Hematopoietic multipotent progenitor cell treated with erythropoietin and hydrocortisone succinate and interleukin-3 and kit ligand, for 8 days (in vitro differentiated cells): ENCODE measurements at regions not wholly inside any gene's neighbourhood (a gene's known extent, or its start where the extent isn't known, plus 50 kb on each side); places are given as distances from the start of the nearest gene placed in this dataset.
"Not testable (repeated sequence)": the region's sequence is repeated elsewhere in the genome, so short reads cannot be mapped to it uniquely, and the experiment has no call there.

Experiments
- DNase-seq: peaks from one replicate; pipeline ENCODE4 v3.0.0-alpha.2; 2015

DNA sequence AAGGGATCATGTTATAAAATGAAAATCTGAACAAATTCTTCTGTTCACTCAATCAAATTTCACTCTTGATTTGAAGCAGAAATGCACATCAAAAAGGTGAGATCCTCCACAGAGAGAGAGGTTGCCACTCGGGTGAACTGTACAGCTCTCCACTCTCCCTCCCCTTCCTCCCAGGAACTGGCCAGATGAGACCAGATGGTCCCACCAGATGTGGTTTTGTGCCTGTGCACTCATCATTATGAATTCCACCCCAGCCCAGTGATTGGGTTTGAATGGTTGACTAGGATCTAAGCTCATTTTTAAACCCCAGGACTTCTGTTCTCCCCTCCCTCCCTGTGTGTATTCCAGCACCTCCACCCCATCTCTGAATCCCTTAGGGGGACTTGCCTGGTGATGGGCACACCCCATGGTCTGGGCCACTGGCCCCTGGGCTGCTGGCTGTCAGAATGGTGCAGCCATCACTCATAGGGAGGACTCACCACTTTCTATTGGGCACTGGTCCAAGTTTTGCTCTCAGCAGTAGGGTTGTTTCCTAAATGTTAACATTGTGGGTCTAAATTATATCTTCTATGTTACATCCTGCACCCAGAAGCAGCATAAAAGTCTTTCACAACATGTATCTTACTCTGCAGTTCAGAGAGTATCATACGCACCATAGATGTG lies 393.1 kb downstream of the TNS3 start:
- peak; percentile 20 for DNase-seq

DNA sequence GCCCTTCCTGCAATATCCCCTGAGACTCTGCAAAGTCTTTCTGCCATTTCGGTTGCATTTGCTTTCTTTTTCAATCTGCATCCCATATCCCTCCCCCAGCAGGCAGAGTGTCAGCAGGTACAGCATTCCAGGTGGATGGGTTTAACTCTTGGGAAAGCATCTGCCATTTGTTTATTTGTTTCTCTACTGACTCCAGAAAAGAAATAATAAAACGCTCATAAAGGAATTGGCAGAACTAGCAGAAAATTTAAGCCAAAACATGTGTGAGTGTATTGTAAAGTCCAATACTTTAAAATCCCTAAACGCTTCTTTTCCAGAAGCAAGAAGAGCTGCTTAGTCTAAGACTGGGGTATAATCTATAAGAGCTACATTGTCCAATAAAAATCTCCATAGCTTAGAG lies 393.8 kb downstream of the TNS3 start:
- no peak for DNase-seq

DNA sequence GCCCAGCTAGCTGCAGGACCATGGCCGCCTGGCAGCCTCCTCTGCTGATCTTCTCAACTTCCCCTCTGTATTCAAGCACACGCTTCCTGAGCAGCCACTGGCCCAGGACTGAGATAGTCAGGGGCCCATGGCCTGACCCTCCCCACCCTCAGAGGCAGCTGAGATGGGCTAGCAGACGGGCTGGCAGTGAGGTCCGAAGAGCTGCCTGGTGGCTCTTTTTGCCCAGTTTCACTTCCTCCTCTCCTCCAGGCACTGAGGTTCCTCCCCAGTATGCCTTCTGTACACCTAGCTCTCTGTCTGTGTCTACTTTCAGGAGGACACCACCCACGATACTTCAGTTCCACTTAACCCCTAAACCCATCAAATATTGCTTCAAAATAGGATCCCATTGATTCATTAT lies 395.6 kb downstream of the TNS3 start:
- DNase-seq, result no peak

DNA sequence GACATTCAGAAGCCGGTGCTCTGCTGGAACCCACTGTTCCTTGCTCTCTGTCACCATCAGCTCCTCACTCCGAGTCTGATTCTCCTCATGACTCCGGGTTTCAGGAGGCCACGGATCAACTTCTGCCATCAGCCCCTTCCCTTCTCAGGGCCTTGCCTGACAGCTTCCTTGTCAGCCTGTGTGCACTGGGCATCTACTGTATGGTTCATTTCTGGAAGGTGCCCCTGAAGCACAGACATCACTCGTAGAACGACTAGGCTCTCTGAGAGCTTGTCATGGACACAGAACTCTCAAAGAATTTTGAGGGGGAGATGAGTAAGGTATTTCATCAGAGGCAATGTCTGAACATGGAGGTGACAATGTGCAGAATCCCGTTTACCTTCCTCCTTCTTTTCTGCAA lies 396.1 kb downstream of the TNS3 start:
- DNase-seq, result no peak

DNA sequence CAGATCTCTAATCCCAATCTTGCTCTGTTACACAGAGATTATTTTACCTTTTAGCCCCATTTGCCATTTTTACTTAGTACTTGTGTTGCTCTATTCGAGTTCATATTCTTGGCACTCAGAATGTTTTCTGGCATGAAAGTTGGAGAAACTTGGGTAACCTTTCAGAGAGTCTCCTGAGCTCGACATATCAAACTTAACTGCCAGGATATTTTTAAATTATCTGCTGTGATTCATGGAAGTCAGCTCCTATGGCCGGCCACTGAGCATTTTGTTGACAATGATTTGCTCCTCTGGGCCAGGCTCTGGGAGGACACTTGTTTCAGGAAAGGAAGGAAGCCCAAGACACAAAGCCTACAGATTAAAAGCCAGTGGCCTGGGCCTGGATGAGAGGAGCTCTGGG lies 396.7 kb downstream of the TNS3 start:
- no peak for DNase-seq

DNA sequence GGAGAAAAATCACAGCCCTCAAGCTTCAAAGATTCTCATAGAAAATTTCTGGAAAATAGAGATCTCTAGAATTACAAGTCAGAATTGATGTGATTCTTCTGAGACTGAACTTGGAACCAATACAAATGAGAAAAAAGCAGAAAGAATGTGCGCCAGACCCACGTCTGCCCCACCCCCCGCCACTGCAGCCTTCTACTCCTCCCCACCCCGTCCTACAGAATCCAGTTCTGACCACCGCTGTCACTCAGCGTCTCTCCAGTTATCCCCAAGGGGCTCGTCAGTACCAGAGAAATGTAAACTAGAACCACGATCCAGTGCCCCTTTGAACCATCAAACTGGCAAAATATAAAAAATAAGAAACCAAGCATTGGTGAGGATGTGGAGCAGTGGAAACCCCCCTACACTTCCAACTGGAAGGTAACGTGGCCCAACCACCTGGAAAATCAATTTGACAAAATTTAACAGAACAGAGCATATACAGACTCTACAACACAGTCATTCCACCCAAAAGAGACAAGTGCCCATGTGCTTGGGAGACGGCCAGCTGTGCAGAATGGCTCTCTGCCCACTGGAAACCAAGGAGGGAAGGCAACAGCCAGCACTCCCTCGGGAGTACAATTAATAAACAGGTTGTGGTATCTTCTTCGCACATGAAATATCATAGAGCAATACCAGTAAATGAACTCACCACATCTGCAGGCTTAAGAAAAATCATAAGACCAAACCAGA lies 397.9 kb downstream of the TNS3 start:
- no peak for DNase-seq

DNA sequence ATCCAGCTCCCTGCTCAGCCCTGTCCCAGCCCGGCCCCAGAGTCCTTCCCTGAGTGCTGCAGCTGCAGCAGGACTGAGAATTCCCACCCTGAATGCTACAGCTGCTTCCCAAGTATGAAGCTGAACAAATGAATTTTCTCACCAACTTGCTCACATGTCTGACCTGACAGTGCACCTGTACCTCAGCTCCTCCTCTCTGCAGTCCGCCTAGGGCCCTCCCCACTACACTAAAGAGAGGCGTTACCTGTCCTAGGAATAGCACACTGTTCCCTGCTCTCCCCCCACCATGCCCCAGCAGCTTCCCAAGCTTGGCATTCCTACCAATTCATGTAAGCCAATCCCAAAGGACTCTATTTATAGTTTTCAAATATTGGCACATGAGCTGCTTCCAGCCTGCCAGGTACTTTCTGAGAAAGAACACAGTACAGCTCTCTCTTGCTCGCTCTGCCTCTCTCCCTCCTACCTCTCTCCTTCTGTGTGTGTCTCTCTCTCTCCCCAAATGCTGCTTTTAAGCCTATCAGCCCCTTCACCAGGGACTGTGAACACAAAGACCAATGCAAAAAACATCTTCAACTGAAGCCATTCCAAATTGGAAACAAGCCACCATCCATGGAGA lies 400.1 kb downstream of the TNS3 start:
- DNase-seq, result no peak

DNA sequence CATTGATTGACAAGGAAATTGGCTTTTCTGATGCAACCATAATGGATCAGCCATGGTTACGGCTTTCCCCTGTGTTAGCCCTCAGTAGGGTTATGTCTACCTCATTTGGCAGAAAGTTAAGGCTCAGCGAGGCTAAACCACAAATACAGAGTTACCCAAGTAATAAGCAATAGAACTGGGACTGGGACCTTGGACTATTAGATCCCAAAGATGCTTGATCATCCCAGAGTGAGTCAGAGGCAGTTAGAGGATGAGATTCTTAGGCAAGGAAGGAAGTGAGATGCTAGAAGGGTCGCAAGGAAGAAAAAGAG lies 401.4 kb downstream of the TNS3 start:
- no peak for DNase-seq

DNA sequence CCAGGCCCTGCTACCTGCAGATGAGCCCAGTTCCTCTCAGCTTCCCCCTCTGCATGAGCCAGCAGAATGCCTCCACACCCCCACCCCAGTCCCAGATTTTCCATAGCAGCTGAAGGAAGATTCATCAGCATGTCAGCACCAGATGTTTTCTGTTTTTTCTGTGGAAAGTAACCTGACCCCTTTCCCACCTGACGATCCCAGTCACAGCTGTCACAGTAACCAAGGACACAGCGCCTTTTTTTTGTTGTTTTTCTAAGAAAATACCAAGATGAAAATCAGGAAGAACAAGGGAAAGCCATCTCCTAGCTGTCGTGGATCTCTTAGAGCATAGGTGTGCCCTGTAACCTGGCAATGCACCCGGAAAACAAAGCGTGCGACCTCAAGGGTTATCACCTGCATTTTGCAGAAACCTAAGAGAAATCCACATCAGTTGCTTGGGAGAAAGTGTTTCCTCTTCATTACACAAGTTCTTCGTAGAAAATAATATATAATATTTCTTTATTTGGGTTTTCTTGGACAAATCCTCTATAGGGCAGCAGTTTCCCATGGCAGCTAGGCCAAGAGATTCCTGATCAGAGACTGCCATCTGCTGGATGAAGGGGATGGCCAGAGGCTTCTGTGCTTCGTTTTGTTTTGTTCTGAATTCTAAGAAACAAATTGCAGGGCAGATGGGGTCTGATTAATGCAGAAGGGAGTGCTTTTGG lies 401.9 kb downstream of the TNS3 start:
- peak; percentile 62 for DNase-seq

DNA sequence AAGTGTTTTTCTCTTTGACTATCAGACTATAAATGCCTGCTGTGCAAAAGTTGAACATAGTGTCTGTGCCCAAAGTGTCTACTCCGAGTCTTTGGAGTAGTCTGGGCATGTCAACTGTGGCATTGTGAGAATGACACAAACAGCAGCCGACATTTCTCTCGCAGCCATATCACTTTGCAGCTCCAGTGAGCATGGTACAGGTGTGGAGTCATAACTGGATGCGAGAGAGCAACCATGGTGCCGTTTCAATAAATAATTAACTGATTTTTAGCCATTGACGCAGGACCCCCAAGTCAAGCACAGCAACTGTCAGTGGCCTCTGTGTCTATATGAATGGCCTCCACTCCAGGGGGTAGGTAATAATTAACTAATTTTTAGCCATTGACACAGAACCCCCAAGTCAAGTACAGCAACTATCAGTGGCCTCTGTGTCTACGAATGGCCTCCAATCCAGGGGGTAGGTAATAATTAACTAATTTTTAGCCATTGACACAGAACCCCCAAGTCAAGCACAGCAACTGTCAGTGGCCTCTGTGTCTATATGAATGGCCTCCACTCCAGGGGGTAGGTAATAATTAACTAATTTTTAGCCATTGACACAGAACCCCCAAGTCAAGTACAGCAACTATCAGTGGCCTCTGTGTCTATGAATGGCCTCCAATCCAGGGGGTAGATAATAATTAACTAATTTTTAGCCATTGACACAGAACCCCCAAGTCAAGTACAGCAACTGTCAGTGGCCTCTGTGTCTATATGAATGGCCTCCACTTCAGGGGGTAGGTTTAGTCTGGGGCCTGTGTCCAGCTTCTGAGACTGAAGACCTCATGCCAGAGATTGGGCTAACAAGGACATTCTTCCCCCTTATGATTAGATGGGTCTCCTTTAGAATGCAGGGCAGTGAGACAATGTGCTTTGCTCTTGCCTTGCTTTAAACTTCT lies 409.0 kb downstream of the TNS3 start:
- not testable (repeated sequence) for DNase-seq

DNA sequence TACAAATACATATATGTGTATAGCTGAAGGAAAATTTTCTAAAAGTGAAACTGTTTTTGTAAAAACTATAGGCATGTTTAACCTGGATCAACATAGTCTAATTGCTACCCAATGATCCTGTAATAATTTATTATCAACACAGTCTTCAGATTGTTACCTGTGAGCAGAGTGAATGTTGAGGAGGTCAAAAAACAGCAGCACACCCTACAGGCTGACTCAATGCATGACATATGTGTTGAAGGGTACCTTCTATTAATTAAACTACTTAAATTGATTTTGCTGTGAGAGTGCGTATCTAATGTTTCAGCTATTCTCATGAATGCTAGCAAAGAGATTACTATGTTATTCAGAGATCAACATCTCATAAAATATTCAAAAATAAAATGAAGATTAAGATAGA lies 411.4 kb downstream of the TNS3 start:
- DNase-seq, result no peak

DNA sequence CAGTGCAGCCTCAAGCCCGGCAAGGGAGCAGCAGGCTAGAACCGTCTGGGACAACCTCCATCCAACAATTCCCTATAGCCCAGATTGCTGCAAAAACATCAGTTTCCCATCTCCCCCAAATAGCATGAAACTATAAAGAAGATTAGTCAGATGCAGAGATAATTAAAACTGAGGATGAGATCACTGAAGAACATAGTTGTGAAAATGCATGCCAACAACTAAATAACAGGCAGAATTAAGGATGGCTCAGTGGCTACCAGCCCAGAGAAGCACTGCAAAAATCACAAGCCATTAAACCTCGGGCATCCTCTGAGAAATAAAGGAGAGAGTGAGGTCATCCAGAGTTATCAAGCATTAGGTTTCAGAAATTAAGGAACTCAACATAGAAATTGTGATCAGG lies 427.1 kb downstream of the TNS3 start:
- no peak for DNase-seq

DNA sequence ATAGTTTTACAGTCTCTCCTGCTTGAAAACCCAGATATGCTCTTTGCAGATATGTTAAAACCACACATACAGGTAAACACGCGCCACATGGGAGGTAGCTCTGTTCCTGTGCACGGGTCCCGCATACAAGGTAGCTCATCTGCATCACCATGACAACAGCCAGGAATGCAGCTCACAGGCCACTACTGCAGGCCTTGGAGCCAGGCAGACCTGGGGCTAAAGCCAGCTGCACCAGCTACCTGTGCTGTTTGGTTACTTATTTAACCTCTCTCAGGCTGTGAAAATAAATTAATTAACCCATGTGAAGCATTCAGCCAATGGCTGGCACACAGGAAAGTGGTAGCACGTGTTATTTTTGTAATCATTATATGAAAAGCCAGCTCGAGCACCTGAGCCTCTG lies 428.3 kb downstream of the TNS3 start:
- no peak for DNase-seq

DNA sequence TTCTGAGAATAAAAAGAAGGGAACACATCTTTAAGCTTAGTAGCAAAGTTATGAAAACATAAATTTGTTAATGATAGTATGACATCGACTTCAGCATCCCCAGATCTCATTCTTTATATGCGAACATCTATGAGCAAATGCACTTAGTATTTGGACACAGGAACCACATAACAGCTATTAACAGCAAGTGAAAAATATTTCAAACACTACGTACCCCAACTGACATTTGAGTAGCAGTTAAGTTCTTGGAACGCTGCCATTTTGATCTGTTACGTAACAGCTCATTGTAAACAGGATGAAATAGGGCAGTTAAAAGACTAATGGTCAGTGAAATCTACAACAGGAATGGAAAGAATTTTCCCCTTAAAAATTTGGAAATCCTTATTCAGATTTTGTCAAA lies 428.9 kb downstream of the TNS3 start:
- peak; percentile 27 for DNase-seq

DNA sequence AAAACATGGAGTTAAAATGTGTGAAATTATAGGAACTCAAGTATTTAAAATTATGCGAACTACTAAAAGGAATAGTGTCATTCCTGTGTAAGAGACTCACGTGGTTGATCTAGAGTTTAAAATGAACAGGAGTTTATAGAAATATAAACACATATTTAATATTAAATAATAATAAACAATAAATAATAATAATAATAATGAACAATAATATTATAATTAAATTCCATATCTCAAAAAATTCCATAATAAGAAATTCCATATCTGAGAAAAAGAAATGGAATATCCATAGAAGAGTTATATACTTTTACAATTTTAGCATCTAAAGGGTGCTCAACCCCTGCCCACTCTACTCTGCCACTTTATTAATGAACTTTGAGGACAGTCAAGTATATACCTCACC lies 429.6 kb downstream of the TNS3 start:
- no peak for DNase-seq

DNA sequence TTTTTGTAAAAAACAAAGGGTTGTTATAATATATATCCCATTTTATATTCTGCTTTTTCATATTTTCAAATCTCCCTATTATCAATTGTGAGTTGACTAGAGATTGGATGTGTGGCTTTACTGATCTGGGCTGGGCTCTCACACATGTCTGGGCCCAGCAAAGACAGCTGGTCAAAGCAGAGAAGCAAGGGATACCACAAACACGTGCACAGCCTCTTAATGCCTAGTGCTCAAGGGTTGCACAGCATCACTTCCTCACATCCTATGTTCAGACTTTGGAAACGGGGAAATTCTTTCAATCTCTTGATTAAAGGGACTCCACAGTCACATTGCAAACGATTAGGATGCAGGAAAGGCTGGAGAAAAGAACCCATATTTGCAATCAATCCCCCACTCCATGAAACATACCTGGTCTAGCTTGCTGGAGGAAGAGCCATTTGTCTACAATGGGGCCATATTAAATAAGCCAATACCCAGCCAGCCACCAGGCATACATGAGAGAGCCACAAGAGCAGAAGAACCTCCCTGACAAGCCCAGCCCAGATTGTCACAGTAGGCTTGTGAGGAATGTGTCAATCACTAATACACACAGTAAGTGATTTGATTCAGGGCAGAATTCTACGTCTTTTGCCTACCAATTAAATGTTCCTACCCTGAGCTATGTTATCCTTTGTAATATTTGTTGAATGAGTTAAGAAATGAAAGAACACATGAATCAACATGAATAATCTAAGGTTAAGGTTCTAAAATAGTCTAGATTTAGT lies 431.2 kb downstream of the TNS3 start:
- DNase-seq, result no peak

DNA sequence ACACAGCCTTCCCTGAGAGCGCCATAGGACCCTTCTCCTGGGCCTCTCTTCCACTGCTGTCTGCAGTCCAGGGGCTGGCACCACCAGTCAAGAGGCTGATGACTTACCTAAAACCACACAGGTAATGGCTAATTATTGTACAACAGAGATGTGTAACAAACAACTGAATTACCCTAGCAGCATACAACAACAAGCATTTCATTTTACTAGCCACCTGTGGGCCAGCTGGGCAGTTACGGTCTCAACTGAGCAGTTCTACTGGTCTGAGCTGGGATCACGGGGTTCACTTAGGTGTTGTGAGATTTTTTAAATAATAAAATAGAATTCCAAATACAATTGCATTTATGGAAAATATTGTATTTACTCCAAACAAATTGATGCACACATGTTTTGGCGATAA lies 431.9 kb downstream of the TNS3 start:
- DNase-seq, result no peak

DNA sequence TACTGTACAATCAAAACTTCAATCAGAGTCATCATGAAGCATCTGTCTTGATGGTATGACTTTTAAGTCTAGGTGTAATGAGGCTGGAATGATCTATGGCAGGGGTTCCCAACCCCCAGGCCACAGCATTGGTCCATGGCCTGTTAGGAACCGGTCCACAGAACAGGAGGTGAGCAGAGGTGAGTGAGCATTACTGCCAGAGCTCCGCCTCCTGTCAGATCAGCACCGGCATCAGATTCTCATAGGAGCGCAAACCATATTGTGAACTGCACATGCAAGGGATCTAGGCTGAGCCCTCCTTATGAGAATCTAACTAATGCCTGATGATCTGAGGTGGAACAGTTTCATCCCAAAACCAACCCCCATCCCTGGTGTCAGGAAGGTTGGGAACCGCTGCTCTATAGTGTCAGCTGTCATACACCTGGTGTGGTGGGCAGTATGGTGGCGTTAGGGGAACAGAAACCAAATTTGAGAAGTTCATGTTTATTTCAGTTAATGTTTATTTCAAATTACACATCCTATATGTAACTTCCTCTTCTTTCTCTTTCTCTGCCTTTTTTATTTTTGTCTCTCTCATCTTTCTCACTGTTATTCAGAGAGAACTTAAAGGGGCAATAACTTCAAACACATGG lies 432.6 kb downstream of the TNS3 start:
- DNase-seq, result no peak

DNA sequence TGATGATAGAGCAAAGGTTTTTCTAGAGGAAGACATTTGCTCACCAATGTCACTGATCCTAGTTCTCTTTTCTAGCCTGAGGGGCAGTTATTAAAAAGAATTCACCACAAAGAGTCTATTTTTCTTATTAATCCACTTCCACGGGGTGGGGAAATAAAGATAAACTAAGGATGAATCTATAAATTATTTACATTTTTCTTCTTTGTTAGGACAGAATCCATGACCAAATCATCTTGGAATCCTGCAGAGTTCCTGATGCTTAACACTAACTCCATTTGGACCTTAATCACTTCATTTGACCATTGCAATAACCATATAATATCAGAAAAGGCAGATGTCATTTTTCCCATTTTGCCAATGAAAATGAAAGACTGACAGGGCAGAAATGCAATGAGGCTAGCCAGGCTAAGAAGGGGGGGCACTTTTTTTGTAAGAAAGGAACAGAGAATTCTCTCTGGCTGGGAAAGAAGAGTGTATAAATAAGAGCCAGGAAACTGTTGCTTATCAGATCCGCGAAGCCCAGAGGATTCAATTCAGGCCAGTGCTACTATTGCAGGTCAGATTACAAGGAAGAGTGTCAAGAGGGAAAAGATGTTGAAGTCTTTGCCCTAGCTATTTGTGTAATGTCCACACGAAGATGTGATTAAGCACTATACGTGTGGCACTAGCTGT lies 433.2 kb downstream of the TNS3 start:
- DNase-seq, result no peak

DNA sequence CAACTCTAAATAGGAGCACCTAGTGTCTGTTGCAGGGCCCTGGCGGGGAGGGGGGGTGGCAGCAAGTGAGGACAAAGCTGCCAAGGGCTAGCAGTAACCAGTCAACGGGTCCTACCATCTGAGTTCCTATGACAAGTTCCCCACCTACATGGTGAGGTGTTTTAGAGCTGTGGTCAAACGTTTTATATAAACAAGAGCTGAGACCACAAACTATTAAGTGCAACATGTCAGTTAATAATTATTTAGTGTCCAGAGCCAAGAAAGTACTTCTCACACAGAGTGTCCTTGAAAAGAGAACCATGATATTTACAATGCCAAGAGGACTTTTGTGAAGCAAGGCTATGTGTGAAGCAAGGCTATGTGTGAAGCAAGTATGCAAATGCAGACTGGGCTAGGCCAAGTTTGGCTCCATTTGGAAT lies 434.7 kb downstream of the TNS3 start:
- no peak for DNase-seq

DNA sequence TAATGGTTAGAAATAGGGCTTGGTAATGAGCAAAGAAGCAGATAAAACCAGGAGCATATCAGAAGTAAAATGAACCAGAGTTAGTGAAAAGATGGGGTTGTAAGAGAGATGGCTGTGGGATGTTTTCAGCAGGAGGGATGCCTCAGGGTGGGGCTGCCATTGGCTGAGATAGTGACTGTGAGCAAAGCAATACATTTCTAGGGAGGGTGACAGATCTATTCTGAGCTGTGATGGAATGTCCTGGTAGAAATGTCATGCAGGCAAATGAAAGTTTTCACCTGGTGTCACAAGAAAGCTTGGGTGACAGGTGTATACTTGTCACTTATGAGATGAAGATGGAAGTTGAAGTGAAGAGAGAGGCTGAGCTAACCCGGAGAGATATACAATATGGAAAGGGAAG lies 435.9 kb downstream of the TNS3 start:
- no peak for DNase-seq
